GM19043 (cell line): ENCODE measurements at regions not wholly inside any gene's neighbourhood (a gene's known extent, or its start where the extent isn't known, plus 50 kb on each side); places are given as distances from the start of the nearest gene placed in this dataset.
"Not testable (repeated sequence)": the region's sequence is repeated elsewhere in the genome, so short reads cannot be mapped to it uniquely, and the experiment has no call there.

ENCODE experiments used
- ATAC-seq: cut with Tn5 transposase; IDR thresholded peaks from one replicate; pipeline ENCODE4 v1.9.1; 2021; ENCODE audit warnings: low read depth; ENCODE audit not compliant: unreplicated experiment

- ATAC-seq, result not testable (repeated sequence)
Observed at GRCh38 chr11:25486338-25486737, 845.6 kb upstream of the ANO3 start.

GRCh38 chr11:25488176-25488575, 843.8 kb upstream of the ANO3 start:
- ATAC-seq, result not testable (repeated sequence)

DNA sequence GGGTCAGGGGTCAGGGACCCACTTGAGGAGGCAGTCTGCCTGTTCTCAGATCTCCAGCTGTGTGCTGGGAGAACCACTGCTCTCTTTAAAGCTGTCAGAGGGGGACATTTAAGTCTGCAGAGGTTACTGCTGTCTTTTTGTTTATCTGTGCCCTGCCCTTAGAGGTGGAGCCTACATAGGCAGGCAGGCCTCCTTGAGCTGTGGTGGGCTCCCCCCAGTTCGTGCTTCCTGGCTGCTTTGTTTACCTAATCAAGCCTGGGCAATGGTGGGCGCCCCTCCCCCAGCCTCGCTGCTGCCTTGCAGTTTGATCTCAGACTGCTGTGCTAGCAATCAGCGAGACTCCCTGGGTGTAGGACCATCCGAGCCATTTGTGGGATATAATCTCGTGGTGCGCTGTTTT, 830.5 kb upstream of the ANO3 start:
- ATAC-seq, result not testable (repeated sequence)

DNA sequence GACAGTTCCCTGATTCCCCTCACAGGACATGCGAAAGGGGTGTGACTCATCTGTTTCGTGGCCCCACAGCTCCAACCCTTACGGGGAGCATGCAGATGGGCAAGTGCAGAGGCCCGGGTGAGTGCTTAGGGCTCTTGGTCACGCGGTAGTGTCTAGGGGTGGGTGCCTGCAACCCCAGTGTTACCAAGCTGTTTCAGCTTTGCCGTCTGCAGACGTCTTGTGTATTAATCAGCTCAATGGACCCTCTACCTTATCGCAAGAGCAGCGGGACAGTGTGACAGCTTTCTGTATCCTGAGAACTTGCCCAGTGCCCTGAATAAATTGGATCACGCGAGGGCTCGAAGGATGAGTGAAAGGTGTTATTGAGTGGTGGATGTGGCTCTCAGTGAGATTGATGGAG, 816.4 kb upstream of the ANO3 start:
- no peak for ATAC-seq

DNA sequence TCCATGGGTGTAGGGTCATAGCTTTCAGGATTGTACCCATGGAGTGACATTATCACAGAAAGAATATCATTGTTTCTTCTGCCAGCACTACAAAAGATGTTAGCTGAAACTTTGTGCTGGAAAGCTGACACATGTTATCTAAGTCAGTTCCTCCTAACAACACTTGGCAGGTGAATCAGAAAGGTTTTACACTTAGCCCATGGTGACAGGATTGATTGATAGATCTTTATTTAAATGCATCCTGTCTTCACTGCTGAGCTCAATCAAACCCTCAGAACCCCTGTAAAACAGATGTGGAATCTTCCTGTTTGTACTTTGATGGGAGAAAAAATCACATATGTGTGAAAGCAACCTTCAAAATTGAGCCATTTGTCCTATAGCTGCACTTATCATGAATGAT, 811.5 kb upstream of the ANO3 start:
- ATAC-seq, result no peak

GRCh38 chr11:25527841-25528240, 804.1 kb upstream of the ANO3 start:
- ATAC-seq, result no peak

DNA sequence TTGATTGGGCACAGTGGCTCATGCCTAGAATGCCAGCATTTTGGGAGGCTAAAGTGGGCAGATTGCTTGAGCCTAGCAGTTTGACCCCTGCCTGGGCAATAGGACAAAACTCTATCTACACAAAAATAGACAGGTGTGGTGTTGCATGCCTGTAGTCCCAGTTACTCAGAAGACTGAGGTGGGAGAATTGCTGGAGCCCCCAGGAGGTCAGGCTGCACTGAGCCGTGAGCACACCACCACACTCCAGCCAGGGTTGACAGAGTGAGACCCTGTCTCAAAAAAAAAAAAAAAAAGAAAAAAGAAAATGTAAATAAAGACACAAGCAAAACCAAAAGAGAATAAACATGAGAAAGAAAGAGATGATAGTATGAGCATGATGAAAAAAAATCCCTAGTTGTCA, 802.4 kb upstream of the ANO3 start:
- no peak for ATAC-seq

DNA sequence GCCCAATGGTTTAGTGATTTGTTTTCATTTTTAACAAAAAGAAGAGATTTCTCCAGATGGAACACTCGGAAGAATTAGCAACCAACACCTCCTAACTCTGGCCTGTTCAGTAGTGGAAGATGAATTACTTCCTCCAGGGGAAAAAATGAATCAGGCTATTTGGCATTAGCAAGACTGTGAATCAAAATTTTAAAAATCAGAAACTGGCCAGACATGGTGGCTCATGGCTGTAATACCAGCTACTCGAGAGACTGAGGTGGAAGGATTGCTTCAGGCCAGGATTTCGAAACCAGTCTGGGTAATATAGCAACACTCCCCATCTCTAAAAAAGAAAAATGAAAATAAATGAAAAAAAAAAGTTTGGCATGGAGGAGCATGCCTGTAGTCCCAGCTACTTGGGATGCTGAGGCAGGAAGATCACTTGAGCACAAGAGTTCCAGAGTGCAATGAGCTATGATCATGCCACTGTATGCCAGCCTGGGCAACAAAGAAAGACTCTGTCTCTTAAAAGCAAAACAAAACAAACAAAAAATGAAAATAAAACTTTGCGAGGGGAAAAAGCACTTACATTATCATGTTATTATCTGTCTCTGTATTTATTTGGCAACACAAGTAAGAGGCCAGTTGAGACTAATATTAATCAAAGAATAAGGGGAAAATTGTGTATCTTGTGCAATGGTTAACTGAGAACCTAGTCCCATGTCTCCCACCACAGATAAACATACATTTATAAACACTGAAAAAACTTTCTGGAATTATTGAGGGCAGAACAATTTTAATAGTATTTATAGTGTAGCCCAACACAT, 796.3 kb upstream of the ANO3 start:
- ATAC-seq, result no peak

DNA sequence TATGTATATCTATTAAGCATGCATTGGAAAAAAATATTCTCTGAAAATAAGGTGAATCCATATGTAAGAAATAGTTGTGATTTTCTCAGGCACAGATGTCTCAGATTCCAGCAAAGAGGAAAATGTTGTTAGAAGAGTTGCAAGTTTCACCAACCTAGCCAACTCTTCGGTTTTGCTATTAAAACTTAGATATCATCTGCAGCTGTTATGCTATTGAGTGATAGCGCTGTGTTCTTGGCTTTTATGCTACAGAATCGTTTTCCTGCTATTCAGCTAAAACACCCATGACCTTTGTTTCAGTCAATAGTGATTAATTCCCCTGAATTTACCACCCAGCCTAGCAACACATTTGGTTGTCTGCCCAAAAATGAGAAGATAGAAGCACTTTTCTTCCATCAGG, 795.6 kb upstream of the ANO3 start:
- no peak for ATAC-seq

DNA sequence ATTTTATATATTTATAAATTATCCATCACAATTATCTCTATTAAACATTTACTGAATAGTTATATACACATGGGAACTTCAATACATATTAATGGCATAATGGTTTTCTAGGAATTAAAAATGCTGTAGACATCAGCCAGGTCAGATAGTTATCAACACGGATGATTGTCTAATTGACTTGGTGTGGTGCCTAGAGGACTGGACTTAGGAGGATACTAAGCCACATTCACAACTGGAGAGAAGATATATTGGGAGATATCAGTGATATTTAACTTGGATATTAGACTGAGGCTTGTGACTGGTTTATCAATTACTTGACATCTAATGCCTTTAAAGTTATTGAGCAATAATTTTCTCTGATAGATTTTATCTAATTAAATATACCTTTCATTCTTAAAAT, 794.5 kb upstream of the ANO3 start:
- no peak for ATAC-seq

DNA sequence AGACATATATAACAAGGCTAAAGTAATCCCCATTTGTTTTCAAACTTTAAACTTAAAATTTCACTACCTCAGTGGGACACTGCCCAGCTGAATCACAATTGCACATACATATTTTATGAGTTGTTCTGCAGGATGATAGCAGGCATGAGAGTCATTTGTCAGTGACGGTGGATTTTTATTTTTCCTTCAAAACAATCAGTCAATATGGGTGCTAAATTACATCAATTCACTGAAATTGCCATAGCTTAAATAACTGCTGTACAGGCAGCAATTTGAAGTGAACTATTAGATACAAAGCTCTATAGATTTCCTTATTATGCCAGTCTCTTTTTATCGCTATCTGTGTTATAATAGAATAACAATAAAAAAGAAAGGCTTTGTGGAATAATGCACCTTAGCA, 784.6 kb upstream of the ANO3 start:
- no peak for ATAC-seq

DNA sequence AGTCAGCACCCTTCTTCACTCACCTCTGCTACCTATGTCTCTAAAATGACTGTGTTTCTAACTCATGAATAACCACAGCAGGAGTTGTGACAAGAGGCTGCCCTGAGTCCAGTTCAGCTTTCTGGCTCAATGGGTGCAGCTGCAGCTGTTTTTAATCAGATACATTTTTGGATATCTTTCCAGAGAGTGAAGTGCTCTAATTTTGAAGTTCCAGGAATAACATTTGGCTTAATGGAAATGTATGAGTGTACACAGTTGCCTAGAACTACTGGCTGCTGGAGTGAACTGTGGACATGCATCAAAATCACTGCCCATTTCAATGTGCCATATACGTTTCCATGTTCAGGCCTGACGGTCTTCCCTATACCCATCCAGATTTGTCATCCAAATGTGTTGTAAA, 769.5 kb upstream of the ANO3 start:
- ATAC-seq, result no peak

DNA sequence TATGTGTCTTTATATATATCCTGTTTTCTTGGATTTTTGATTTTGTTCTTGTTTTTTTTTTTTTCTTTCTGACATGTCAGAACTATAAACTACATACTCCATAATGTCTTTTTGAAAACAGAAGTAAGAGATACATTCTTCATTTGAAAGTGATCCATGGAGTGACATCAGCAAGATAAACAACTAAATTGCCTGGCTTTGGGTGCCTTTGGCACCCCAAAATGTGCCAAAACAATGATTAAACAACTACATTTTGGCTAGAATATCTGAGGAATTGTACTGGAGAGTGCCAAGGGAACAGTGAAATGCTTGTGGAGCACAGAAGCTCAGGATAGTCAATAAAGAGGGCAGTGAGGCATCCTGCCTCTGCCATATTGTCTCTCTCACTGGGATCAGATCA, 766.1 kb upstream of the ANO3 start:
- ATAC-seq, result no peak

GRCh38 chr11:25566298-25567200, 765.4 kb upstream of the ANO3 start:
- no peak for ATAC-seq

GRCh38 chr11:25576320-25576719, 755.6 kb upstream of the ANO3 start:
- ATAC-seq, result no peak

GRCh38 chr11:25579554-25579953, 752.4 kb upstream of the ANO3 start:
- ATAC-seq, result not testable (repeated sequence)

GRCh38 chr11:25583596-25583995, 748.3 kb upstream of the ANO3 start:
- ATAC-seq, result no peak

GRCh38 chr11:25587496-25587895, 744.4 kb upstream of the ANO3 start:
- no peak for ATAC-seq

DNA sequence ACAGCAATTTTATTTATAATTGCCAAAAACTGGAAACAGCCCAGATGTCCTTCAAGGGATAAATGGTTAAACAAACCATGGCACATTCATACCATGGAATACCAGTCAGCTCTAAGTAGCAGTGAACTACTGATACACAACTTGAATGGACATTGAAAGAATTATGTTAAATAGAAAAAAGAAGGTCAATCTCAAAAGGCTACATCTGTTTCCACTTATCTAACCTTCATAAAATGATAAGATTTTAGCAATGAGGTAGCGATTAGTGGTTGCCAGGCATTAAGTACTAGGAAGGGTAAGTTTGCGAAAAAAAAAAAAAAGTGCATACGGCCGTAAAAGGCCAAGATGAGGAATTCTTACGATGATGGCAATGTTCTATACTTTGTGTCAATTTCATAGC, 738.7 kb upstream of the ANO3 start:
- ATAC-seq, result no peak

GRCh38 chr11:25596701-25597100, 735.2 kb upstream of the ANO3 start:
- ATAC-seq, result no peak

- no peak for ATAC-seq
Observed at GRCh38 chr11:25597696-25598095, 734.2 kb upstream of the ANO3 start.

DNA sequence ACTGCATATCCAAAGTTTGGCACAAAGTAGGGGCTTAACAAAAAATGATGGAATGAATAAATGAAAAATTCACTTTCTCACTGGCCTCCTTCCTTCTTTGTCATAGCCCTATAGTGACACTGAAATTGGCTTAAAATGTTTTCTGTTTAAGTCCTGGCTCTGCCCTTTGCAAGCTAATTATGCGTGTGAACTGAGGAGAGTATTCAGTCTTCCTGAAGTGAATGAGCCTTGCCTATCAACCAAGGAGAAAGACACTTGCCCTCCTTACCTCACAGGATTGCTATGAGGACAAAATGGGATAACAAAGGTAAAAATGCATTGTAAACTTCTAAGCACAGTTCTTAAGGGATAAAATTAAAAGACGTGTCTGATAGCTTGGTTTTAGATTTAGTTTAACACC, 729.8 kb upstream of the ANO3 start:
- ATAC-seq, result no peak
